ENCODE measurements at regions not wholly inside any gene's neighbourhood (a gene's known extent, or its start where the extent isn't known, plus 50 kb on each side); places are given as distances from the start of the nearest gene placed in this dataset.
"Not testable (repeated sequence)": the region's sequence is repeated elsewhere in the genome, so short reads cannot be mapped to it uniquely, and the experiment has no call there.

DNA sequence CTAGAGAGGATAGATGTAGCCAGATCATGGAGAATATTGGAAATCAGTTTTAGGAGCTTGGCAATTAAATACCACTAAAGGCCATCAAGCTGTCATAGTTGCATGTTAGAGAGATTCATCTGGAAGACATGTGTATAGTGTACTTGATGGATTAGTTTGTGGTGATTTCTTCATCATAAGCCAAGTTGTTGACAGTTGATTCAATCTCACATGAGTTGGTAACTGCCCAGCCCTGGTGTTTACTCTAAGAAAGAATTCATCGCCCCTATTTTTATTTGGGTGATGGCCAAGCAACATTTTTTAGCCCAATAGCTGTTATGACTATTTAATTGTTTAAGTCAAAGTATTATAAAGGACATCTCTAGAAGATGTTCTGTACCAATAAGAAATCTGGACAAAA lies 737.6 kb downstream of the PLA2G4A start:
- no peak for DNase-seq

DNA sequence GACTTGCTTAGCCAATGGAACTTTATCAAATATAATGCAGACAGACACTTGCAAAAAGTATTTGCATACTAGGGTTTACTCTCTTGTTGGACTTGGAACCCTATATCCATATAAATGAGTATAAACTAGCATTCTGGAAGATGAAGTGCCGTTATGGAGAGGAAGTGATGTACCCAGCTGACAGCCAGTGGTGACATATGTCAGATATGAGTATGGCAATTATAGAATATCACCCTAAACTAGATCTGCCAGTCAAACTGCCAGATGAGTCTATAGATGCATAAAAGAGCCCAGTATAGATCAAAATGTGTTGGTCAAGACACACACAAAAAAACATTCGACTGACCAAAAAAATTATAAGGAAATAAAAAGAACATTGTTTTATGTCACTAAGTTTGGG lies 739.3 kb downstream of the PLA2G4A start:
- DNase-seq, result no peak

DNA sequence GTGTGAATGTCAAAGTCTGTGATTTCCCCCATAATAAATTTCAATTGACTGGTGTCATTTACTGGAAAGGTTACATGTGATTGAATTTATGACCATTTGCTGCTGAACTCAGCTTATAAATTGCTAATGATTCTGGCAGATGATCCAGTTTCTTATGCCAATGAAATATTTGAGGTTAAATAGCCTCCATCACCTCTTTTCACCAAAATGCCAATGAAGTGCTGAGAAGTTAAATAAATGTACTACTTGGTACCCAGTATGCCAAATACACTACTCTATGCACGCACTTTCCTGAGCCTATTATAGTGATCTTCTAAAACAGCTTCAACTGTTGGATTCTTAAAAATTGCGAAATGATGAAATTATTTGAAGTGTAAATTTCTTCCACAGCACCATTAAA lies 741.4 kb downstream of the PLA2G4A start:
- no peak for DNase-seq

DNA sequence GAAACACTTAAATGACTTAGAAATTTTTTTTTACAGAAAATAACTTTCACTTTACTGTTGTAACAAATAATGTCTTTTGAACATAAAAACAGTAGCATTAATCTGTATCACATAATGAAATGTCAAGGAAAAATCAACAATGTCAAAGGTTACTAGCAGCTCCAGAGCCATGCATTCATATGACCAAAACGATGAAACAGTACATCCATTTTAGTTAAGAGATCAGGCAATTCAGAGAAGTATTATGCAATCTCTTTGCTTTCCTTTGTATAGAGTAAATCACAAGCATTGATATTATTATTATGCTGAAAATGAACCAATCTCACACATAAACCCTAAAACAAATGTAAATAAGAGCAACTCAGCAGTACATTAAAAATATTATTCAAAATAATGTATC lies 748.9 kb downstream of the PLA2G4A start:
- DNase-seq, result no peak

DNA sequence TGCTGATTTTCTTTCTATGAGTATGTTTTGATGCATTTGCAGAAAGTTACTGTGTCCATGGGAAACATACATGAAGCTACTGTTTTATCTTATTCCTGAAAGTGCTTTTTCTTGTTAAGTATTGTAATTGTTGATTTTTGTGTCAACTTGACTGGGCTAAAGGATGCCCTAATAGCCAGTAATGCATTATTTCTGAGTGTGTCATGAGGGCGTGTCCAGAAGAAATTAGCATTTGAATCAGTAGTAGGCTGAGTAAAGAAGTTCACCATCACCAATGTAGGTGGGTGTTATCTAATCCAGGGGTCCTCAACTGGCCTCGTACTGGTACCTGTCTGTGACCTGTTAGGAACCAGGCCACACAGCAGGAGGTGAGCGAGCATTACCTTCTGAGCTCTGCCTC lies 760.2 kb downstream of the PLA2G4A start:
- no peak for DNase-seq

DNA sequence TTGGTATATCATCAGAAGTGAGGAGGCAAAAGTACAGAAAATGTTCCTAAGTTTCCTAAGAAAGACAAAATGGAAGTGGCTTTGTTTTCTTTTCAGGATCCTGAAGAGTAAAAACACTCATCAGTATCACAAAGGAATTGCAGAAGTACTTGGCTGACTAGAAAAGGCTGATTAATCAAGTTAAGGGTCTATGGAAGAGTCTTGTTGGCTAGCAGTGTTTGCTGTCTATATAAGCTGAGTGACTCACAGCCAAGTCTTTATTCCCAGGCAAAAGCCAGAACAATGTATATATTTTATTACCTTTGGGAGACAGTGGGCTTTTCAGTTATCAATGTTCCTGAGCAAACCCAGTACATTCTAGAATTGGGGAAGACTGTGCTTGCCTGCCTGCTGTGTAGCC lies 777.0 kb downstream of the PLA2G4A start:
- DNase-seq, result no peak

DNA sequence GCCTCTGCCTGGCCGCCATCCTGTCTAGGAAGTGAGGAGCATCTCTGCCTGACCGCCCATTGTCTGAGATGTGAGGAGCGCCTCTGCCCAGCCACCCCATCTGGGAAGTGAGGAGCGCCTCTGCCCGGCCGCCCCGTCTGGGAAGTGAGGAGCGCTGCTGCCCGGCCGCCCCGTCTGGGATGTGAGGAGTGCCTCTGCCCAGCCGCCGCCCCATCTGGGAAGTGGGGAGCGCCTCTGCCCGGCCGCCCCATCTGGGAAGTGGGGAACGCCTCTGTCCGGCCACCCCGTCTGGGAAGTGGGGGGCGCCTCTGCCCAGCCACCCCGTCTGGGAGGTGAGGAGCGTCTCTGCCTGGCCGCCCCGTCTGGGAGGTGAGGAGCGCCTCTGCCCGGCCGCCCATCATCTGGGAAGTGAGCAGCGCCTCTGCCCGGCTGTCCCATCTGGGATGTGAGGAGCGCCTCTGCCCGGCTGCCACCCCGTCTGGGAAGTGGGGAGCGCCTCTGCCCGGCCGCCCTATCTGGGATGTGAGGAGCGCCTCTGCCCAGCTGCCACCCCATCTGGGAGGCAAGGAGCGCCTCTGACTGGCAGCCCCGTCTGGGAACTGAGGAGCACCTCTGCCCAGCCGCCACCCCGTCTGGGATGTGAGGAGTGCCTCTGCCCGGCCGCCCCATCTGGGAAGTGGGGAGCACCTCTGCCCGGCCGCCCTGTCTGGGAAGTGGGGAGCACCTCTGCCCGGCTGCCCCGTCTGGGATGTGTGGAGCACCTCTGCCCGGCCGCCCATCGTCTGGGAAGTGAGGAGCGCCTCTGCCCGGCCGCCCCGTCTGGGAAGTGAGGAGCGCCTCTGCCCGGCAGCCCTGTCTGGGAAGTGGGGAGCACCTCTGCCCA lies 787.3 kb downstream of the PLA2G4A start:
- not testable (repeated sequence) for DNase-seq

DNA sequence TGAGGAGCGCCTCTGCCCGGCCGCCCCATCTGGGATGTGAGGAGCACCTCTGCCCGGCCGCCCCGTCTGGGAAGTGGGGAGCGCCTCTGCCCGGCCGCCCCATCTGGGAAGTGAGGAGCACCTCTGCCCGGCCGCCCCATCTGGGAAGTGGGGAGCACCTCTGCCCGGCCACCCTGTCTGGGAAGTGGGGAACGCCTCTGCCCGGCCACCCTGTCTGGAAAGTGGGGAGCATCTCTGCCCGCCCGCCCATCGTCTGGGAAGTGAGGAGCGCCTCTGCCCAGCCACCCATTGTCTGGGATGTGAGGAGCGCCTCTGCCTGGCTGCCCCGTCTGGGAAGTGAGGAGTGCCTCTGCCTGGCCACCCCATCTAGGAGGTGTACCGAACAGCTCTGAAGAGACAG lies 788.1 kb downstream of the PLA2G4A start:
- not testable (repeated sequence) for DNase-seq

DNA sequence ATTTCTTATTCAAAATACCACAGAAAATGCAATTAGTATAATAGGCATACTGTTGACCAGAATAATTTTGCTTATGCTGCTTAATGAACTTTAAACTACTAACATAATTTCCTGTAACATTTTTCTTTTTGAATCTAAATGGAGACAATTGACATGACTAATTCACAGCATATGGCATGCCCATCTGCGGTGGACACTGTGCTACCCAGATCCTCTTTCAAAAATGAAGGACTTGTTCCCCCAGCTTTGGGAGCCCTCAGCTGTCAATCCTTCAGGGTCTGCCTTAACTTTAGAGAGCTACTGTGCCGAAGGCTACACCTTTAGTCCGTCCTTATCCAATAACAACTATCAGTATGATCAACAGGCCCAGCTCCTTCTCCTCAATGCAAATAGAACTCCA lies 789.0 kb downstream of the PLA2G4A start:
- DNase-seq, result no peak

DNA sequence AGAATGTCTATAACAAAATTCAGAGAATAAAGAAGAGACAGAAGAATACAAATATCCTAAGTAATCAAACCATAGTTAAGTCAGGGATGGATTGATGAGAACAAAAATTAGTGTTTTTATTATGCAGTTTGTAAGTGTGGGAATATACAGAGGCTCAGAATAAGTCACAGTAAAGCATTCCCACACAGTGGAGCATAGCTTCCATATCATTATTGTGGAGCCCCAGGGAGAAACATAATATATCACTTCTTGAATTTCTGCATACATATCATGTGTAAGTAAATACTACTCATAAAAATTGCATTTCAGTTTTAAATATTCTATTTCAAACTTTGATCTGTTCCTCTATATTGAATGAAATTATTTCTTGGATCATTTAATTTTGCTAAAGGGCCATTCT lies 790.4 kb downstream of the PLA2G4A start:
- no peak for DNase-seq

DNA sequence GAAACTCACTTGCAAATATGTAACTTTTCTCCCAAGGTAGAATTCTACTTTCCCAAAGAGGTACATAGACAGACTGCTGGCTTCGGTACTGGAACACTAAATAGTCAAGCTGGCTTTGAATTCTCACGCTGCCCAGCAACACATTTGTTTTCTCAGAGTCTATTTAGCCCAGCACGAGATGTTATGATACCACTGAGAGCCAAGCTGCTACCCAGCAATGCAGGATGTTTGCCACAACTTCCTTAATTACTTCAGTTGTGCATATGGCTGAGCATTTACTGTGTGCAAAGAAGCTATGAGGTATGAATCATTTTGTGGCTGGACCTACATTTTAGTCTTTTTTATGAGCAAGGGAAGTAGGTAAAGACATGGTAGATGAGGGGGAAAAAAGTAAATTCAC lies 793.2 kb downstream of the PLA2G4A start:
- DNase-seq, result no peak

DNA sequence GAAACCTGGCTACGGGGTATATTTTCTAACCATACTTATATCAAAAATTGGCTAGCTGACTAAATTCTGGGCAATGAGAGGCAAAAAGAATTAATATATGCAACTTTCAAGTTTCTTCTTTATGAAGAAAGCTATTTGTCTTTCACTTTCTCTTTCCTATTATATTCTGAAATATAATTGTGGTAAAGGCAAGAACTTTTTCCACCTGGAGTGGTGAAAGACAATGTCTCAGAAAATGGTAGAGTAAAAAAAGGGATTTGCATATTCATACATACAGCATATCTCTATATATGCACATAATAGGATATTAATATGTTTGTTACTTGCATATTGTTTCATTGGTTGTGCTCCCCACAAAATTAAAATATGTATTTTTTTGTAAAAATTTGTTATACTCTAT lies 793.8 kb downstream of the PLA2G4A start:
- no peak for DNase-seq

DNA sequence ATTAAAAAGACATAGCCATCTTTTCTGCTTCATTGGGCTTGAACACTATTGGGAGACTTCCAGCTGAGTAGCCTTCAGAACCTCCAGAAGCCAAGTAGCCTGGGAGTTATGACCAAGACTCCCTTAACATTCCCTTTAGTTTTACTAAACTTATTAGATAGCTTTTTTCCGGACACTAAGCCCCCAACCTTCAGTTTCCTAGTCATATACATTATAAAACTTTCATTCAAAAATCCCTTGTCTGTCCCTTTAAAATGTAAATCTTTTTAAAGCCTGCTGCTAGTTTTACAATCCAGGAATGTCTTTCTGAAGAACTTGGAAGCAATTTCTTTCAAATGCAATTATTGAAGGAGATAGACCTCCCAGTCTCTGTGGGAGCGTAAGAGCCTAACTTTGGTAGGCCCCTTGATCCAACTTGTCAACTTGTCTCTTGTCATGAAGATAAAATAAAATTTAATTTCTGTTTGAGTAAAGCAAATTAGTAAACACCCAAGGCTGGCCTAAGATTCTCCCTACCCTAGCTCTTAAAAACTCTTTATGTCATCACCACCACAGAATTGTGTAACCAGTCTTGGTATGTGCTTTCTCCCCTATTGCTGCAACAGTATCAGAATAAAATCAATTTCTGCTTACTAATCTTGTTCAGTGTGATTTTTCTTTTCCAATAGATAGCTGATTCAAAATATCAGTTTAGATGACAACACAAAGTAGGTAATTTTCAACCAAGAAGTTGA lies 796.2 kb downstream of the PLA2G4A start:
- no peak for DNase-seq

DNA sequence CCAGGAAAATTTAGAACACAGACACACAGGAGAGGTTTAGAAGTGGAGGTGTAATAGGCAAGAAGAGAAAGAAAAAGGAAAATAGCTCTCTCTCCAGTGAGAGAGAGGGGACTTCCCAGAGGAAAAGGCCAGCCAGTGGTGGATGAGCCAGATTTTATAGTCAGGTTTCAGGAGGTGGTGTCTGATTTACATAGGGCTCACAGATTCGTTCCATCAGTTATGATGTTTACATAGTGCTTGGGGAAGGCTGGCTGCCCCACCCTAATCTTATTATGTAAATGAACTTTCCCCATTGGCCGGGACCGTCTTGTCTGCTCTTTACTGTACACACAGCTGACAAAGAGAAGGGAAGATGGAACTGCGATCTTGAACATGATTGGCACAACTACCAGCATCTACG lies 797.3 kb downstream of the PLA2G4A start:
- DNase-seq, result no peak

DNA sequence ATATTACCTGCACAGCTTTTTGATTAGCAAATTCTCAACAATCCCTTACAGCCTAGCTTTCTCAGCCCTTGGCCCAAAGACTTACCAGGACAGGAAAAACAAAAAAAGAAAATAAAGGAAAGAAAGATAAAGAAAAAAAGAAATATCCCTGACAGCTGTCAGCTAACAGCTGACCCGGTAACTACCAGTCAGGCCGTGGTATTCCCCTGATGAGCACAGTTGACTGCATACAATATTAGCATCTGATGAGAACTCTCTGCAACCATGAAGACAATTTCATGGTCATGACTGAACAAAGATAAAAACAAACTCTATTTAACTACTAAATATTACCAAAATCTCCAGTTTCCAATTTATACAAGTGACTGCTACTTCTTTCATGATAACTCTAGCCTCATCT lies 798.8 kb downstream of the PLA2G4A start:
- DNase-seq, result no peak

DNA sequence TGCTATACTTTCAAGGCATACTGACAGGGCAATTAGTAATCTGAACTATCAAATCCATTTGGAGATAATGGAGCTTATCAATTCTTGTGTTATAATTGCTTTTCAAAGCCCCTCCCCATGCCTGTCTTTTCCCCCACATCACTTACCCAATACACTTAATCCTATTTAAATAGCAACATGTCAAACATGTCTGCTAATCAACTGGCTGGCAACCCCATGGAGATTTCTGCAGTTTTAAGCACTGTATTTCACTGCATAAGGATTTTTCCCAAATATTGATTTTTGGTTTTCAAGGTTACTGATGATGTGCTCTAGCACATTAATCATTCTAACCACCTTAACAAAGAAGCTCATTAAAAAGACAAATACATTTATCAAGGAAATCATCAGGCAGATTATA lies 800.3 kb downstream of the PLA2G4A start:
- DNase-seq, result no peak

DNA sequence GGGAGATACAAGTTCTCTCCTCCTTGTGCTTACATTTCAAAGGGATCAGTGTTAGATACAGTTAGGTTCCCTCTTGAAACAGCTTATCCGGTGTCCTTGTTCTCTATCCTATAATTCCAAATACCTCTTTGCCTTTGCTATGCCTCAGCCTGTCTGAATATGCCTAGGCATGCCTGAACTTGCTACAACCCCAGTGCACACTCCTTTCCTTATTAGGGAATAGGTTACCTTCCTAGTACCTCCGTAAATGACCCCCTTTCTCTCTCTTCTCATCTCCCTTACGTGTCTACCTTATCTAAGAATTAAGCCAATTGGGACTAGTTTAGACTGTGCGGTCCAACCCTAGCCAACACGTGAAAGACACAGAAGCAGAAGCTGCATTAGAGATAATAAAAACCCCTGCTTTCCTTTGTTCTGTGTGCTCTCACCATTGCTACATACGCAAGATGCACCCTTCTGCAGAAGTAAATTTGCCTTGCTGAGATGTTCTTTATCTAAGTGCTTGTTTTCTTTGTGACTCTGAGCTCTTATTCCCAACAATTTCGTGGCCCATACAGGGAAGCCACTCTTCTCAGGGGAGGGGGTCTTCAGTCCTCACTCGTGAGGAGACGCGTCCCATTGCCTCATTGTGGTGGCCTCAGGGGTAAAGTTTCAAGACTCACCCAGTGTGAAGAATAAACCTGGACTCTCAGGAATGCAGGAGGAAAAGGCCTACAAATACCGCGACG lies 802.1 kb downstream of the PLA2G4A start:
- no peak for DNase-seq

DNA sequence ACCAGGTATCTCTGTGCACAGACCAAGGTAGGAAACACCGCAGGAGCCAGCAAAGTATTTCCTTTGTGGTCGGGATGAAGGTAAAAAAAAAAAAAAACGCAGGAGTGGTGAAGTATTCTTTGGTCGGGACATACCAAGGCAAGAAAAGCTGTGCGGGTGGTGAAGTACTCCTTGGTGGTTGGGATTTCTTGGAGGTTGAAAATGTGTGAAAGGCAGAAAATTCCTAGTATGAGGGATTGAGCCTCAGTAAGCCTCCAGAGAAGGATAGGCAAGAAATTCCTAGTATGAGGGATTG lies 802.6 kb downstream of the PLA2G4A start:
- DNase-seq, result no peak

DNA sequence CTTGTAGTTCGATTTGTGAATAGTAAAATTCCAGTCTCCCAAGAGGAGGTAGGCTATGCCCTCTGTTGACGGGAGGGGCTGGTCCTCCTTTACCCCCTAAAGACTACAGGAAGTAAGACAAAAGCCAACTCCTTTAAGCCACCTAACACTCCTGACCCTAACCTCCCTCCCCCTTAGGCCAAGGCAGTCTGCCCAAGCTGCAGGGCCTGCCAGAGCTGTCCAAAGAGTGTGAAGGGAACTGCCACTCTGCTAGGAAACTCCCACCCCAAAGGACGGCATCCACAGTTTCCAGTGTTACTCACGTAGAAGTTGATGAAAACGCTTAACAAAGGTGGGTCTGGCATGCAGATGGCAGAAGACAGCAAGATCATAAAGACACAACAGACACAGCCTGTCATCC lies 803.2 kb downstream of the PLA2G4A start:
- DNase-seq, result no peak

DNA sequence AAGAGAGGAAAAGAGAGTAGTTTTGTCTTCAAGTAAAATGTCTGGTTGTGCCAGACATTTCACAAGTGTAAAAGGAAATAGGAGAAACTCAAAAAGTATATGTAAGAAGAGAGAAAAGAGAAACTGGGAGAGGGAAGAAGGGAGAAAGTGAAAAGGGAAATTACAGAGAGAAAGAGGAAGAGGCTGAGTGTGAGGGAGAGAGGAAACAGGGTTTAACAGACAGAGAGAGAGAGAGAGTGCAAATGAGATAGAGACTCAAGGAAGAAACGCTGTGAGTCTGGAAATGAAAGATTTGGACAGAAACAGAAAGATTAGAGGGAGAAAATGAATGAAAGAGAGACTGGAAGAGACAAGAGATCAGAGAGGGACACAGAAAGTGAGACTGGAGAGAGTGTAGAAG lies 806.2 kb downstream of the PLA2G4A start:
- DNase-seq, result no peak

DNA sequence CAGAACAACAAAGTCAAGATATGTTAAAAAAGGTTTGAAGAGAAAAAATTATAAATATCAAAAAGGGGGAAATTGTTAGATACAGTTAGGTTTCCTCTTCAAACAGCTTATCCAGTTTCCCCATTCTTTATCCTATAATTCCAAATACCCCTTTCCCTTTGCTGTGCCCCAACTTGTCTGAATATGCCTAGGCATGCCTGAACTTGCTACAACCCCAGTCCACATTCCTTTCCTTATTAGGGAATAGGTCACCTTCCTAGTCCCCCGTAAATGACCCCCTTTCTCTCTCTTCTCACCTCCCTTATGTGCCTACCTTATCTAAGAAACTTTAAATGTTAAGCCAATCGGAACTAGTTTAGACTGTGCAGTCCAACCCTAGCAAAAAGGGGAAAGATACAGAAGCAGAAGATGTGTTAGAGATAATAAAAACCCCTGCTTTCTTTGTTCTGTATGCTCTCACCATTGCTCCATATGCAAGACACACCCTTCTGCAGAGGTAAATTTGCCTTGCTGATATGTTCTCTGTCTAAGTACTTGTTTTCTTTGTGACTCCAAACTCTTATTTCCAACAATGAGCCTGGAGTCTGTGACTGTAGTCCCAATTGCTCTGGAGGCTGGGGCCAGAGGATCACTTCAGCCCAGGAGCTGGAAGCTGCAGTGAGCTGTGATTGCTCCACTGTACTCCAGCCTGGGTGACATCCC lies 810.1 kb downstream of the PLA2G4A start:
- DNase-seq, result no peak

DNA sequence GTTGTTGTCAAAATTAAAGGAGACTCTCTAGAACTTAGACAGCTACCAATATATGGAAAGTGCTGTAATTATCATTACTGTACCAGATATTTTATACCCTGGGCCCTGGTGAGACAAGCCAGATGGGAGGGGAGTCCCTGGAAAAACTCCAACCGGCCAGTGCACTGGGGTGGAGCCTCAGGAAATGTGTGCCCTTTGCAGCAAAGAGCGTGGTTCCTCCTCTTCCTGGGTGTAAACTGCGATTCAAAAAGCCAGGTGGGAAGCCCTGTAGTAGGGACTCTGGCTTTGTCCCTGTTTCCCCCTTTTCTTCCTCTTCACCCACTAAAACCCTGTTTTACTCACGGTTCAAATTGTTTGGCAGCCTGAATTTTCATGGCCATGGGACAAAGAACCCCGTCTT lies 812.3 kb downstream of the PLA2G4A start:
- DNase-seq, result no peak

DNA sequence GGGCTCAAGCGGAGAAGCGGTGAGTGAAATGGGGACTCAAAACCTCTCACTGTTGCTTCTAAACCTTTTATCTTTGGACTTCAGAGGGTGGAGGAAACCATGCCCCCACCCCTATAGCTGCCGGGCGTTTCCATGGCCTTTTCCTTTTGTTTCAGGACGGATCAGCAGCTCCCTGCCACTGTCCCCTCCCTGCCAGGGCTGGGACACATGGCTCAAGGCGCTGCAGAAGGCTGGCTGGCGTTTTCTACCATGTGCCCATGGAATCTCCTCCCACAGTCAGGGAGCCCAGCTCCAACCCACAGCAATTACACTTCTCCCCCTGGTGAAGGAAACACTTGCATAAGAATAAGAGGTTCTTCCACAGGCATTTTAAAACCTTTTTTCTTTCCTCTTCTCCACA lies 812.7 kb downstream of the PLA2G4A start:
- DNase-seq, result no peak

Data from bone marrow (tissue), 2 donors.